Skeletal muscle satellite cell (primary cell): ENCODE measurements at regions not wholly inside any gene's neighbourhood (a gene's known extent, or its start where the extent isn't known, plus 50 kb on each side); places are given as distances from the start of the nearest gene placed in this dataset.
"Not testable (repeated sequence)": the region's sequence is repeated elsewhere in the genome, so short reads cannot be mapped to it uniquely, and the experiment has no call there.

Experiments used
- H3K27me3 ChIP-seq: 2 replicates; pipeline ENCODE4 v1.7.0; 2013; ENCODE audit warnings: low read length; ENCODE audit not compliant: control insufficient read depth, insufficient read depth
- H3K36me3 ChIP-seq: 2 replicates; pipeline ENCODE4 v1.7.0; 2013; ENCODE audit warnings: mild to moderate bottlenecking, control low read depth, low read length; ENCODE audit not compliant: insufficient read depth
- H3K4me1 ChIP-seq: 2 replicates; pipeline ENCODE4 v1.7.0; 2013; ENCODE audit warnings: low read length; ENCODE audit not compliant: control insufficient read depth, insufficient read depth
- H3K4me2 ChIP-seq: 2 replicates; pipeline ENCODE4 v1.7.0; 2013; ENCODE audit warnings: mild to moderate bottlenecking, low read length
- H3K4me3 ChIP-seq: 2 replicates; pipeline ENCODE4 v1.7.0; 2013; ENCODE audit warnings: low read length
- H3K9ac ChIP-seq: 2 replicates; pipeline ENCODE4 v1.7.0; 2013; ENCODE audit warnings: mild to moderate bottlenecking, low read depth, low read length, moderate library complexity
- H3K9me3 ChIP-seq: replicated peaks from 2 replicates; pipeline ENCODE4 v1.7.0; 2013; ENCODE audit warnings: mild to moderate bottlenecking, control low read depth, low read length

DNA sequence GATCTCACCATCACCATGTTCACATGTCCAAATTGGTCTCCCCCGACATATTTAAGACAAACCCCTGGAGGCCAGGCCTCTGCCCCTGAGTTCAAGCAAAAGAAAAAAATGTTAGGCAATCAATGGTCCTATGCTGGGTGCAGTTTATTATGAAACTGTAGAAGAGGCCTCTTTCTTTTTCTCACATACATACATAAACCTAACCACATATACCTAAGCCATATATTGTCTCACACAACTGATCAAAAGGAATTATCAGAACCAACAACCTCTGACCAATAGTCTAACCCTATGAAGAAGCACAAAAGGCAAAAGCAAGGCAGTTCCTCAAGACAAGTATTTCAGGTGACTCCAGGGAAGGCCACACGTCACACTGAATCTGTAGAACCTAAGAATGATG, 49.9 kb downstream of the ILRUN start:
- no peak overlapping the region for H3K4me2 ChIP-seq
- H3K36me3 ChIP-seq: peaks cover 27% of the 10 kb centered on the region
- H3K4me3 ChIP-seq: no peak overlapping the region
- H3K9me3 ChIP-seq: no peaks in the 10 kb centered on the region
- no peaks in the 10 kb centered on the region for H3K4me1 ChIP-seq
- no peaks in the 10 kb centered on the region for H3K27me3 ChIP-seq
- no peak overlapping the region for H3K9ac ChIP-seq

DNA sequence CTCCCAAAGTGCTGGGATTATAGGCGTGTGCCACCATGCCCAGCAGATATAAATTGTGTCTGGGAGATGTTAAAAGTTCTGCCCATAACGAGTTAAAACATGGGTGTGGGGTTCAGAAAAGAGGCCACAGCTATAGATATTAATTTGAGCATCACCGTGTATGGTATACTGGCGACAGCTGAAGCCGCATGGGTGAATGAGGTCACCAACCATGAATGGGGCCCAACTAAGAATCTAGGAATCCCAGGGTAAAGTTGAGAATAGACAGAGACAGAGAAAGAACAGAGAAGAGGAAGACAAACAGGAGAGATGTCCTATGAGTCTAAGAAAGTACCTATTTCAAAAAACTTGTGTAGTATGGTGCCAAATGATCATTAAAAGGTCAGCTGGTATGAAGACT, 50.9 kb downstream of the ILRUN start:
- Histone ChIP-seq H3K27me3 (no peaks in the 10 kb centered on the region), H3K9ac (no peak overlapping the region), H3K36me3 (peaks cover 27% of the 10 kb centered on the region), H3K4me3 (no peak overlapping the region), H3K4me1 (no peaks in the 10 kb centered on the region), H3K9me3 (no peaks in the 10 kb centered on the region), H3K4me2 (no peak overlapping the region)

DNA sequence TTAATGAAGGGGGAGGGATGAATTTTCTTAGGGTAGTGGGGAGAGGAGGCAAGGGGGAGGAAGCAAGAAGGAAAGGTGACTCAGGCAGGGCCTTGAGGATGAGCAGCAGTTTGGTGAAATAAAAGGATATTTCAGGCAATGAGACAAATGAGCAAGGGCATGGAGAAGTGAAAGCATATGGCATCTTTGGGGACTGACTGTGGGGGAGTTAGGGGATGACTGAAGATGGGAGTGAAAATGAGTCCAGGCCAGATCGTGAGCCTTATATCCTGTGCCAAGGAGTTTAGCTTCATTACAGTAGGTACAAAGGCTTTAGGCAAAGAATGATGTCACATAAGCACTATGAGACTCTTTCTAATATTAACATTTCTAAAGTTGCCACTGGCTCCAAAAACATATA, 51.9 kb downstream of the ILRUN start:
- no peak overlapping the region for H3K4me2 ChIP-seq
- H3K27me3 ChIP-seq: no peaks in the 10 kb centered on the region
- no peaks in the 10 kb centered on the region for H3K4me1 ChIP-seq
- peaks cover 27% of the 10 kb centered on the region for H3K36me3 ChIP-seq
- no peak overlapping the region for H3K4me3 ChIP-seq
- no peak overlapping the region for H3K9ac ChIP-seq
- H3K9me3 ChIP-seq: no peaks in the 10 kb centered on the region

DNA sequence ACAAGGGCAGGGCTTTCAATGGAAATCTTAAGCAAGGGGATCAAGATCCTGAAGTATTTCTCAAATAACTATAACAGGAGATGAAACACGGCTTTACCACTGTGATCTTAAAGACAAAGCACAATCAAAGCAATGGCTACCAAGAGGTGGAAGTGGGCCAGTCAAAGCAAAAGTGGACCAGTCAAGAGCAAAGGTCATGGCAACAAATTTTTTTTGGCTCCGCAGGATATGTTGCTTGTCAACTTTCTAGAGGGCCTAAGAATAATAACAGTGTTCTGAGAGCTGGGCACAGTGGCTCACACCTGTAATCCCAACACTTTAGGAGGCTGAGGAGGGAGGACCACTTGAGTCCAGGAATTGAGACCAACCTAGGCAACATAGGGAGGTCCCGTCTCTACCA, 54.1 kb downstream of the ILRUN start:
- Histone ChIP-seq H3K4me1 (no peaks in the 10 kb centered on the region), H3K9me3 (no peaks in the 10 kb centered on the region), H3K27me3 (no peaks in the 10 kb centered on the region), H3K36me3 (peaks cover 25% of the 10 kb centered on the region), H3K9ac (no peak overlapping the region), H3K4me3 (no peak overlapping the region), H3K4me2 (no peak overlapping the region)

DNA sequence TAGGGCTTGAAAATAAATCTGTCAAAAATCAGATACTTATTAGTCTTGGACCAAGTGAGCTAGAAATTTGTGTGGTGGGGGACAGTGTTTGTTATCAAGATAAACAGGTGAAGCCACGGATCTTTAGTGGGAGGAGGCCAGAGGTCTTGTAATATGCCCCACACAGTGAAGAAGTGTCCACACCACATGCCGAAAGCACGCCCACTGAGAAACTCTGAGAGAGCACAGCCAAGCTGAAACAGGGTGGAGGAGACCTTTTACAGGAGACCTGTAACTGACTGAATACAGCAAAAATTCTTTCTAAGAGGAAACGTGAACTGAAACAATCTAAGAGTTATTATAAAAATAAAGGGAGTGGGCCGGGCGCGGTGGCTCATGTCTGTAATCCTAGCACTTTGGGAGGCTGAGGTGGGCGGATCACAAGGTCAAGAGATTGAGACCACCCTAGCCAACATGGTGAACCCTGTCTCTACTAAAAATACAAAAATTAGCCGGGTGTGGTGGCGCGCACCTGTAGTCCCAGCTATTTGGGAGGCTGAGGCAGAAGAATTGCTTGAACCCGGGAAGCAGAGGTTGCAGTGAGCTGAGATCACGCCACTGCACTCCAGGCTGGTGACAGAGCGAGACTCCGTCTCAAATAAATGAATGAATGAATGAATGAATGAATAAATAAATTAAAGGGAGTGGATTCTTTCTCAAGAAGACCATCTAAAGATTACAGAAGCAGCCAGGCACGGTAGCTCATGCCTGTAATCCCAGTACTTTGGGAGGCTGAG, 56.3 kb downstream of the ILRUN start:
- H3K4me3 ChIP-seq, H3K4me2 ChIP-seq, H3K27me3 ChIP-seq, H3K9ac ChIP-seq, H3K9me3 ChIP-seq, H3K4me1 ChIP-seq: not testable (repeated sequence)
- H3K36me3 ChIP-seq: peaks cover 17% of the 10 kb centered on the region

DNA sequence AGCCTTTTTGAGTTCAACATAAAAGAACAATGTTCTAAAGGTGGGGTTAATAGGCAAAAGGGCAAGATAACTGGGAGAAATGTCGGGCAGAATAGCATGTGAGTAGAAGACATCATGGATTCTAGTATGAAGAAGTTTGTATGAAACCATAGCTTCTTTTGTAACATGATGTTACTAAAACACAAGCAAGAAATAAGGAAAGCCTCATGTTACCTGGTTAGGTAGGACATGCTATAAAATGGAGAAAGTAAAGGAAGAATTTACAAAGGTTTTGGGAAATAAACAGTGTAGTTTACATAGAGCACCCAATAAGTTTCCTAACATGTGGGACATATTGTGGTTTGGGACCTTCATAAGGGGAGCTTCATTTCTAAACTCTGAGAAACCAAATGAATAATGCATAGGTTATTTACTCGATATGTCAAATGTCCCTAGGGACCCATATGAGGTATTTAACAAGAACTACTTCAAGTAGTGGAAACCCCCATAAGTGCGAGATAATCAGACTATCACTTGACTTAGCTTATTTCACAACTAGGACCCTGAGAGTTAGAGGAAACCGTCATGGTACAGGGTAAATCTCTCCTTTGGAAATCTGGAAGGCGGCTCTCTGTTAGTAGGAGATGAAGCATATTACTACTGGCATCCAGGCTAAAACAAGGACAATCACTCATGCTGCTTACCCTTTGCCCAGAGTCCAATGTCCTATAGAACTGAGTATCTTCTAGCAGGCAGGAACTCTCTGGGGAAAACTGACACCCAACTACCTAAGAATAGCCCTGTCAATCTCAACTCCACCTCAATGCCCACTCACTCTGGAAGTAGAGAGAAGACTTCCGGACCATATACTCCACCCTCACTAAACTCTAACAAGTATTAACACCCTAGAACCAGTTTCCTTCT, 57.5 kb downstream of the ILRUN start:
- no peaks in the 10 kb centered on the region for H3K9me3 ChIP-seq
- H3K9ac ChIP-seq: no peak overlapping the region
- H3K4me1 ChIP-seq: no peaks in the 10 kb centered on the region
- H3K4me3 ChIP-seq: no peak overlapping the region
- H3K36me3 ChIP-seq: peaks cover 10% of the 10 kb centered on the region
- H3K27me3 ChIP-seq: no peaks in the 10 kb centered on the region
- H3K4me2 ChIP-seq: no peak overlapping the region

DNA sequence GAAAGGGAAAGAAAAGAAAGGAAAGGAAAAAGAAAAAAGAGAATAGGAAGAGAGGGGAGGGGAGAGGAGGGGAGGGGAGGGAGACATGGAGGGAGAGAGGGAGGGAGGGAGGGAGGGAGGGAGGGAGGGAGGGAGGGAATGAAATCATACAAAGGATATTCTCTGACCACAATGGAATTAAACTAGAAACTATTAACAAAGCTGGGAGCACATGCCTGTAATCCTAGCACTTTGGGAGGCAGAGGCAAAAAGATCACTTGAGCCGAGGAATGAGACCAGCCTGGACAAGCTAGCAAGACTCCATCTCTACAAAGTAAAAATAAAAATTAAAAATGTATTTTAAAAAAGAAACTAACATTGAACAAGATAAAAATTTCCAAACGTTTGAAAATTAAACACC, 62.8 kb downstream of the ILRUN start:
- Histone ChIP-seq H3K9ac (no peak overlapping the region), H3K9me3 (peaks cover 5% of the 10 kb centered on the region), H3K4me1 (peaks cover 13% of the 10 kb centered on the region), H3K4me3 (no peak overlapping the region), H3K27me3 (no peaks in the 10 kb centered on the region), H3K36me3 (peaks cover 3% of the 10 kb centered on the region), H3K4me2 (no peak overlapping the region)

DNA sequence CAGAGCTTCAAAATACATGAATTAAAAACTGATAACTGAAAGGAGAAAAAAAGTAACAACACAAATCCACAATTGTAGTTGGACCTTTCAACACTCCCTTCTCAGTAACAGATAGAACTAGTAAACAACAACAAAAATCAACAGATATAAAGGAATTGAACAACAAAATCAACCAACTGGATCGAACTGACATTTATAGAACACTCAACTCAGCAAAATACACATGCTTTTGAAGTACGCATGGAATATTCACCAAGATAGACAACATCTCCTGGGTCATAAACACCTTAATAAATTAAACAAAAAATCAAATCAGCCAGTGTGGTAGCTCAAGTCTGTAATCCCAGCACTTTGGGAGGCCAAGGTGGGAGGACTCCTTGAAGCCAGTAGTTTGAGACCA, 63.3 kb downstream of the ILRUN start:
- Histone ChIP-seq H3K4me2 (no peak overlapping the region), H3K27me3 (no peaks in the 10 kb centered on the region), H3K36me3 (peaks cover 3% of the 10 kb centered on the region), H3K9ac (no peak overlapping the region), H3K9me3 (peaks cover 5% of the 10 kb centered on the region), H3K4me3 (no peak overlapping the region), H3K4me1 (peaks cover 13% of the 10 kb centered on the region)

DNA sequence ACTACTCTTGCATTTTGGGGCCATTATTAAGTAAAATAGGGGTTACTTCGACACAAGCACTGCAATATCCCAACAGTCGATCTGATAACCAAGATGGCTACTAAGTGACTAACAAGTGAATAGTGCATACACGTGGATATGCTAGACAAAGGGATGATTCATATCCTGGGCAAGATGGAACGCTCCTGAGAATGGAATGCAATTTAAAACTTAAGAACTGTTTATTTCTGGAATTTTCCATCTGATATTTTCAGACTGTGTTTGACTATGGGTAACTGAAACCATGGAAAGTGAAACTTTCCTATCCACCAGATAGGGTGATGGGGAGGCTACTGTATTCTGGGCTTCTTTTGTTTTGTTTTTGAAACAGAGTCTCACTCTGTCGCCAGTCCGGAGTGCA, 66.5 kb downstream of the ILRUN start:
- peaks cover 5% of the 10 kb centered on the region for H3K9me3 ChIP-seq
- no peaks in the 10 kb centered on the region for H3K27me3 ChIP-seq
- no peak overlapping the region for H3K4me3 ChIP-seq
- H3K4me1 ChIP-seq: peaks cover 13% of the 10 kb centered on the region
- H3K9ac ChIP-seq: peak overlapping the region; percentile 60
- H3K4me2 ChIP-seq: peak overlapping the region; percentile 57
- peaks cover under 1% of the 10 kb centered on the region for H3K36me3 ChIP-seq

DNA sequence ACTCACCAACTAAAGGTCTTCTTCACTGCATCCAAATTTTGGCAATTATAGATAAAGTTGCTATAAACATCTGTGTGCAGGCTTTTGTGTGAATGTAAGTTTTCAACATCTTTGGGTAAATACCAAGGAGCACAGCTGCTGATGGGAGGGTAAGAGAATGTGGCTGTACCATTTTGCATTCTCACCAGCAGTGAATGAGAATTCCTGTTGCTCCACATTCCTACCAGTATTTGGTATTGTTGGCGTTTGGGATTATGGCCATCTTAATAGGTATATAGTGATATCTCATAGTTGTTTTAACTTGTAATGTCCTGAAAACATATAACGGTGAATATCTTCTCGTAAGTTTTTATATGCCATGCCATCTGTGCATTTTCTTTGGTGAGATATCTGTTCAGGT, 69.3 kb downstream of the ILRUN start:
- H3K27me3 ChIP-seq: no peaks in the 10 kb centered on the region
- peaks cover 13% of the 10 kb centered on the region for H3K4me1 ChIP-seq
- H3K4me2 ChIP-seq: no peak overlapping the region
- no peak overlapping the region for H3K9ac ChIP-seq
- H3K36me3 ChIP-seq: no peaks in the 10 kb centered on the region
- no peak overlapping the region for H3K4me3 ChIP-seq
- H3K9me3 ChIP-seq: peaks cover 5% of the 10 kb centered on the region

DNA sequence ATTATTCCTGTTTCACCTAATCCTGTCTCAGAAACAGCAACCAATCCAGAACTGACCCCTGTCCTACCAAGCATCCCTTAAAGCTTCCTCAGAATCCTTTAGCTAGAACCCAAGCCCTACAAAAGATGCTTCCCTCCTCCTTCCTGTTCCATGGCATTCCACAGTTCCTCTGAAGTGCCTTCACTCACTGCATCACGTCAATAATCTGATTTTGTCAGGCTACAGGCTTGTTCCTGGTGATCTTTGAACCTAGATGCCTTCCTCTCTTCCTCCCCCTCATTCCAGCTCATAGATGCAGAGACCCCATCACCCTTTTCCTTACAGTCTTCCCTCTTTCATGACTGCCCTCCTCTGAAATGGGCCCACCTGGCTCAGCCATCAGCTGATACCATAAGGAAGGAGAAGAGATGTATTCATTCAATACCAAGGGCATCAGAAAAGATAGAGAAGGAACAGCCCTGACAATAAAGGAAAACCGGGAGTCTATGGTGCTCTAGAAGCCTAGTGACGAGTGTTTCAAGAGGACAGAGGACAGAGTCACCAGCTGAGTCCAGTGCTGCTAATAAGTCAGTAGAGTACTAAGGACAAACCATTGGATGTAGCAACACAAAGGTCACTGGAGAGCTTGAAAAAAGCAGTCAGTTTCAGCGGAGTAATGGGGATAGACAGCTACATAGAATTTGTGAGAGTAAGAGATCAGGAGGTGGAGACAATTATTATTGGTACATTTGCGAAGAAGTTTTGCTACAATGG, 62.5 kb upstream of the SPDEF start:
- H3K9me3 ChIP-seq: no peaks in the 10 kb centered on the region
- no peaks in the 10 kb centered on the region for H3K36me3 ChIP-seq

More for the DNA sequence above, 62.5 kb upstream of the SPDEF start:
- Histone ChIP-seq H3K4me3 (no peak overlapping the region), H3K4me2 (no peak overlapping the region), H3K9ac (no peak overlapping the region), H3K4me1 (no peaks in the 10 kb centered on the region), H3K27me3 (no peaks in the 10 kb centered on the region)
